ENCODE measurements at regions not wholly inside any gene's neighbourhood (a gene's known extent, or its start where the extent isn't known, plus 50 kb on each side); places are given as distances from the start of the nearest gene placed in this dataset.

DNA sequence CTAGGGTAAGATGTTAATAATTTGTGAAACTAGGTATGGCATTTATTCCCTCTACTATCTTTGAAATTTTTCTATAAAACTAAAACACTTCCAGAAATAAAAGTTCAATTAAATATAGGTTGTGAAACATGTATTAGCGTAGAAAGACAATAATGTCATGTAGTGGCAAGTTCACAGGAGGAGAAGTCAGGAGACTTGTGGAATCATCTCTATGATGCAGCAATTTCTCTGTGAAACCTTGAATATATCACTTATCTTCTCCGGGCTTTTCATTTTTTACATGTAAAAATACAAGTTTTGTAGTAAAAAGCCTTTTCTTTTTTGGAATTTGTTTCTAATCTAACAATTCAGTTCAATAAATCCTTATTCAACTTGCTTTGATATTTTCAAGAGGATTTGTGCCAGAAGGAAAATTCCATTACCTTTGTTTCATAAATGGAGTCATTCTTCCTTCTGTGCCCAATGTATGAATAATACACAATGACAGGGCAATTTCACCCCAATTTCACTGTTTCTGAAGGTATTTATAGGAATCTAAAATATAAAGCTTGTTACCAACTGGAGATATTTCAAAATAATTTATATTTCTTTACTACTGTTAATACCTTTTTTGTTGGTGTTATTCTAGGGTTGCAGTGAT is 758.3 kb downstream of the FAM181B start:
- H3K9me3 ChIP-seq (ENCODE audit: low read depth), result no peaks in the 10 kb centered on the region
- DNase-seq (ENCODE audit: low read depth in 1 of 2, low spot score in 1 of 2), result no peak
- H3K27ac ChIP-seq, result no peak overlapping the region
- TF ChIP-seq, protein P1, sequence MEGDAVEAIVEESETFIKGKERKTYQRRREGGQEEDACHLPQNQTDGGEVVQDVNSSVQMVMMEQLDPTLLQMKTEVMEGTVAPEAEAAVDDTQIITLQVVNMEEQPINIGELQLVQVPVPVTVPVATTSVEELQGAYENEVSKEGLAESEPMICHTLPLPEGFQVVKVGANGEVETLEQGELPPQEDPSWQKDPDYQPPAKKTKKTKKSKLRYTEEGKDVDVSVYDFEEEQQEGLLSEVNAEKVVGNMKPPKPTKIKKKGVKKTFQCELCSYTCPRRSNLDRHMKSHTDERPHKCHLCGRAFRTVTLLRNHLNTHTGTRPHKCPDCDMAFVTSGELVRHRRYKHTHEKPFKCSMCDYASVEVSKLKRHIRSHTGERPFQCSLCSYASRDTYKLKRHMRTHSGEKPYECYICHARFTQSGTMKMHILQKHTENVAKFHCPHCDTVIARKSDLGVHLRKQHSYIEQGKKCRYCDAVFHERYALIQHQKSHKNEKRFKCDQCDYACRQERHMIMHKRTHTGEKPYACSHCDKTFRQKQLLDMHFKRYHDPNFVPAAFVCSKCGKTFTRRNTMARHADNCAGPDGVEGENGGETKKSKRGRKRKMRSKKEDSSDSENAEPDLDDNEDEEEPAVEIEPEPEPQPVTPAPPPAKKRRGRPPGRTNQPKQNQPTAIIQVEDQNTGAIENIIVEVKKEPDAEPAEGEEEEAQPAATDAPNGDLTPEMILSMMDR (IDR thresholded peaks at IDR 0.05; ENCODE audit: low read depth, low read length), result no peak
- no peaks in the 10 kb centered on the region for H3K4me1 ChIP-seq (ENCODE audit: low read depth)
- H3K27me3 ChIP-seq, result peaks cover 63% of the 10 kb centered on the region
- H3K4me3 ChIP-seq, result no peak overlapping the region
- H3K36me3 ChIP-seq, result no peaks in the 10 kb centered on the region

DNA sequence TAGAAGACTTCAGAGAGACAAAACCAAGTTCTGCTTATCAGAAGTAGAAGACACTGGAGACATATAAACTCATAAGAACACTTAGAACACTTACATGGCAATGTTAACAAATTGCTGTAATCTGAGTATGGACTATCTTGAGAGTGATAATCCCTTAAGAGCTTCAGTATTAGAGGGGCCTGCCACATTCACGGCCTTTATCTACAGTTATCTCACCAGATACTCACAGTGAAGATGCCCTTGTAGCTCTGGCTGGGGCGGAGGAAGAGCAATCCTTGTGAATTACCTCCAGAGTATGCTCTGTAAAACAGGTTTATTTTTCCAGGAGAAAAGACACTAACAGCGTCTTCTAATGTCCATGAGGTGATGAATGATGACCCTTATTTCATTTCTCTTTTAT is 762.8 kb downstream of the FAM181B start:
- no peaks in the 10 kb centered on the region for H3K36me3 ChIP-seq
- no peaks in the 10 kb centered on the region for H3K4me1 ChIP-seq (ENCODE audit: low read depth)
- no peak for DNase-seq (ENCODE audit: low read depth in 1 of 2, low spot score in 1 of 2)
- no peak overlapping the region for H3K4me3 ChIP-seq
- TF ChIP-seq, protein P1 (IDR thresholded peaks at IDR 0.05; ENCODE audit: low read depth, low read length), result no peak
- no peaks in the 10 kb centered on the region for H3K9me3 ChIP-seq (ENCODE audit: low read depth)
- H3K27me3 ChIP-seq, result peaks cover 78% of the 10 kb centered on the region
- H3K27ac ChIP-seq, result no peak overlapping the region

DNA sequence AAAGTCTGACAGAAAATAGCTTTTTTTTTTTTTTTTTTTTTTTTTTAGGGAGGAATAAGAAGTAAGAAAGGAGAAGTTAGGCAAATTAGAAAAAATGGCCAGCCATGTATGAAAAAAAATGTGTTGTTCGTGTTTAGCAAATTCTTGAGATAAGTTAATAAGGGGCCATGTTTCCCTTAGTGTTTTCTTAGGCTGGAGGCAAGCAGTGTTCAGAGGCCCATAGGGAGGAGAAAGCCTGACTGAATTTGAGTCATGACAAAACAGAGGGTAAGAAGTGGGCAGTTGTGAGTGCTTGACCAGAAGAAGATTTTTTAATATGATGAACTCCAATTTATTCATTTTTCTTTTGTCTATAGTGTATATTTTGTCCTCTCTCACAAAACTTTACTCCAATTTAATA is 766.4 kb downstream of the FAM181B start:
- no peak for DNase-seq (ENCODE audit: low read depth in 1 of 2, low spot score in 1 of 2)
- TF ChIP-seq, protein P1 (IDR thresholded peaks at IDR 0.05; ENCODE audit: low read depth, low read length), result no peak
- Histone ChIP-seq H3K4me1 (ENCODE audit: low read depth) (no peaks in the 10 kb centered on the region), H3K36me3 (no peaks in the 10 kb centered on the region), H3K9me3 (ENCODE audit: low read depth) (no peaks in the 10 kb centered on the region), H3K27me3 (peaks cover 73% of the 10 kb centered on the region), H3K27ac (no peak overlapping the region), H3K4me3 (no peak overlapping the region)

DNA sequence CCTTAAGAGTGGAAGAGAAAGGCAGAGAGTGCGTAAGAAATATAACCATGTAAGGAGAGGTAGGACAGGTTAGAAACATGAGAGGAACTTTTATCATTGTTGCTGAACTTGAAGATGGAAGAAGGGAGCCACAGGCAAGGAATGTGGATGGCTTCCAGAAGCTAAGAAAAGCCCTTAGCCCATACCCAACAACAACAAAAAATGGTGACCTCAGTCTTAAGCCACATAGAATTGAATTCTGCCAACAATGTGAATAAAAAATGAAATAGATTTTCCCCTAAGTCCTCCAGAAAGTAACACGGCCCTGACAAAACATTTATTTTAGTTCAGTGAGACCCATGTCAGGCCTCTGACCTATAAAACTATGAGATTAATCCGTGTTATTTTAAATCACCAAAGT is 767.3 kb downstream of the FAM181B start:
- no peaks in the 10 kb centered on the region for H3K9me3 ChIP-seq (ENCODE audit: low read depth)
- TF ChIP-seq, protein P1 (IDR thresholded peaks at IDR 0.05; ENCODE audit: low read depth, low read length), result no peak
- peaks cover 69% of the 10 kb centered on the region for H3K27me3 ChIP-seq
- no peaks in the 10 kb centered on the region for H3K36me3 ChIP-seq
- no peak overlapping the region for H3K27ac ChIP-seq
- DNase-seq (ENCODE audit: low read depth in 1 of 2, low spot score in 1 of 2), result no peak
- no peak overlapping the region for H3K4me3 ChIP-seq
- H3K4me1 ChIP-seq (ENCODE audit: low read depth), result no peaks in the 10 kb centered on the region

DNA sequence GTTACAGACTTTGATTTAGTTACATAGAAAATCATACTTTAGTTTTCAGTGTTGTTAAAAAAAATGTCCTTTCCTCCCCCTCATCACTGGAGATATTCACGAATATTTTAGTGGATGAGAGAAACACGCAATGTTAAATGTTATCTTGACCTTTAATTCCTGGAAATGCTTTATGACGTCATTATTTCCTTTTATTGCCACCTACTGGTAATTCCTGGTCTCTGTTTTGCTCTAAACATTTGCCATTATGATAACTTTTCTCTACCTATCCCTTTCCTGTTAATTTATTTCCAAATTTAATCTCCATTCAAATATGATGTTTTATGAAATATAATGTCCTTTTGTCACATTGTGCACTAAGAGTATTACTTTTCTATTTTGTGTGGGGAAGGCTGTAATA is 770.6 kb downstream of the FAM181B start:
- H3K4me1 ChIP-seq (ENCODE audit: low read depth), result peaks cover 9% of the 10 kb centered on the region
- H3K27me3 ChIP-seq, result peaks cover 45% of the 10 kb centered on the region
- TF ChIP-seq, protein P1 (IDR thresholded peaks at IDR 0.05; ENCODE audit: low read depth, low read length), result peak; percentile 8
- no peak overlapping the region for H3K4me3 ChIP-seq
- H3K27ac ChIP-seq, result no peak overlapping the region
- H3K36me3 ChIP-seq, result no peaks in the 10 kb centered on the region
- DNase-seq (ENCODE audit: low read depth in 1 of 2, low spot score in 1 of 2), result peak in 1 of 2 donors; percentile 25
- H3K9me3 ChIP-seq (ENCODE audit: low read depth), result no peaks in the 10 kb centered on the region
